ENCODE measurements at regions not wholly inside any gene's neighbourhood (a gene's known extent, or its start where the extent isn't known, plus 50 kb on each side); places are given as distances from the start of the nearest gene placed in this dataset.

- Histone ChIP-seq H3K27ac (no peak overlapping the region), H3K4me1 (no peaks in the 10 kb centered on the region), H3K36me3 (no peaks in the 10 kb centered on the region), H3K9me3 (replicated peaks) (no peaks in the 10 kb centered on the region), H3K27me3 (peaks cover 23% of the 10 kb centered on the region; the same call in 1 of the 2 replicates), H3K4me3 (no peak overlapping the region)
- no peak for DNase-seq
Measured at GRCh38 chr19:29086182-29086581, 126.8 kb downstream of the UQCRFS1 start.

- Histone ChIP-seq H3K36me3 (no peaks in the 10 kb centered on the region), H3K27ac (no peak overlapping the region), H3K27me3 (peaks cover 23% of the 10 kb centered on the region; the same call in 1 of the 2 replicates), H3K9me3 (replicated peaks) (no peaks in the 10 kb centered on the region), H3K4me3 (no peak overlapping the region), H3K4me1 (no peaks in the 10 kb centered on the region)
- no peak for DNase-seq
Measured at GRCh38 chr19:29085630-29086029, 127.3 kb downstream of the UQCRFS1 start.

GRCh38 chr19:29085206-29085605, 127.7 kb downstream of the UQCRFS1 start:
- Histone ChIP-seq H3K4me3 (no peak overlapping the region), H3K27ac (no peak overlapping the region), H3K27me3 (peaks cover 23% of the 10 kb centered on the region; the same call in 1 of the 2 replicates), H3K9me3 (replicated peaks) (no peaks in the 10 kb centered on the region), H3K4me1 (no peaks in the 10 kb centered on the region), H3K36me3 (no peaks in the 10 kb centered on the region)
- DNase-seq = no peak

- DNase-seq = peak in 1 of 2 experiments; percentile 24
- H3K9me3 ChIP-seq (replicated peaks) = no peaks in the 10 kb centered on the region
- H3K27me3 ChIP-seq = peaks cover 20% of the 10 kb centered on the region; the same call in 1 of the 2 replicates
- no peaks in the 10 kb centered on the region for H3K36me3 ChIP-seq
- no peak overlapping the region for H3K27ac ChIP-seq
- H3K4me3 ChIP-seq = no peak overlapping the region
- no peaks in the 10 kb centered on the region for H3K4me1 ChIP-seq
Measured at GRCh38 chr19:29084266-29084665, 128.7 kb downstream of the UQCRFS1 start.

GRCh38 chr19:29083863-29084262, 129.1 kb downstream of the UQCRFS1 start:
- peaks cover 16% of the 10 kb centered on the region for H3K27me3 ChIP-seq
- no peak overlapping the region for H3K27ac ChIP-seq
- H3K36me3 ChIP-seq = no peaks in the 10 kb centered on the region
- no peaks in the 10 kb centered on the region for H3K4me1 ChIP-seq
- no peak for DNase-seq
- no peak overlapping the region for H3K4me3 ChIP-seq
- no peaks in the 10 kb centered on the region for H3K9me3 ChIP-seq (replicated peaks)

- peaks cover 3% of the 10 kb centered on the region for H3K27me3 ChIP-seq
- no peaks in the 10 kb centered on the region for H3K9me3 ChIP-seq (replicated peaks)
- no peak overlapping the region for H3K4me3 ChIP-seq
- no peaks in the 10 kb centered on the region for H3K36me3 ChIP-seq
- H3K4me1 ChIP-seq = no peaks in the 10 kb centered on the region
- no peak for DNase-seq
- no peak overlapping the region for H3K27ac ChIP-seq
Measured at GRCh38 chr19:29079356-29080032, 133.5 kb downstream of the UQCRFS1 start.

- no peaks in the 10 kb centered on the region for H3K4me1 ChIP-seq
- H3K9me3 ChIP-seq (replicated peaks) = no peaks in the 10 kb centered on the region
- no peak overlapping the region for H3K4me3 ChIP-seq
- DNase-seq = no peak
- H3K27ac ChIP-seq = no peak overlapping the region
- no peaks in the 10 kb centered on the region for H3K36me3 ChIP-seq
- peaks cover 7% of the 10 kb centered on the region for H3K27me3 ChIP-seq
Measured at GRCh38 chr19:29076963-29077362, 136.0 kb downstream of the UQCRFS1 start.

GRCh38 chr19:29076161-29076560, 136.8 kb downstream of the UQCRFS1 start:
- Histone ChIP-seq H3K27me3 (peaks cover 11% of the 10 kb centered on the region), H3K4me3 (no peak overlapping the region), H3K36me3 (no peaks in the 10 kb centered on the region), H3K27ac (no peak overlapping the region), H3K4me1 (no peaks in the 10 kb centered on the region), H3K9me3 (replicated peaks) (no peaks in the 10 kb centered on the region)
- no peak for DNase-seq

- H3K4me1 ChIP-seq = no peaks in the 10 kb centered on the region
- peaks cover 15% of the 10 kb centered on the region for H3K27me3 ChIP-seq
- no peaks in the 10 kb centered on the region for H3K9me3 ChIP-seq (replicated peaks)
- H3K4me3 ChIP-seq = no peak overlapping the region
- H3K27ac ChIP-seq = no peak overlapping the region
- DNase-seq = no peak
- no peaks in the 10 kb centered on the region for H3K36me3 ChIP-seq
Measured at GRCh38 chr19:29075149-29075548, 137.8 kb downstream of the UQCRFS1 start.

GRCh38 chr19:29074579-29074978, 138.4 kb downstream of the UQCRFS1 start:
- Histone ChIP-seq H3K4me1 (no peaks in the 10 kb centered on the region), H3K36me3 (no peaks in the 10 kb centered on the region), H3K27ac (no peak overlapping the region), H3K27me3 (peaks cover 15% of the 10 kb centered on the region), H3K4me3 (no peak overlapping the region), H3K9me3 (replicated peaks) (no peaks in the 10 kb centered on the region)
- DNase-seq = no peak

- H3K4me1 ChIP-seq = no peaks in the 10 kb centered on the region
- no peak for DNase-seq
- no peak overlapping the region for H3K4me3 ChIP-seq
- H3K27me3 ChIP-seq = peaks cover 7% of the 10 kb centered on the region
- no peaks in the 10 kb centered on the region for H3K36me3 ChIP-seq
- no peaks in the 10 kb centered on the region for H3K9me3 ChIP-seq (replicated peaks)
- H3K27ac ChIP-seq = no peak overlapping the region
Measured at GRCh38 chr19:29067831-29068230, 145.1 kb downstream of the UQCRFS1 start.

- no peak for DNase-seq
- H3K9me3 ChIP-seq (replicated peaks) = no peaks in the 10 kb centered on the region
- no peaks in the 10 kb centered on the region for H3K36me3 ChIP-seq
- no peaks in the 10 kb centered on the region for H3K4me1 ChIP-seq
- H3K27me3 ChIP-seq = peaks cover 13% of the 10 kb centered on the region
- no peak overlapping the region for H3K27ac ChIP-seq
- no peak overlapping the region for H3K4me3 ChIP-seq
Measured at GRCh38 chr19:29062475-29063435, 150.2 kb downstream of the UQCRFS1 start.

- no peaks in the 10 kb centered on the region for H3K9me3 ChIP-seq (replicated peaks)
- H3K27ac ChIP-seq = no peak overlapping the region
- H3K4me1 ChIP-seq = no peaks in the 10 kb centered on the region
- no peaks in the 10 kb centered on the region for H3K36me3 ChIP-seq
- peak; percentile 18 to 36 for DNase-seq
- H3K4me3 ChIP-seq = no peak overlapping the region
- peaks cover 13% of the 10 kb centered on the region for H3K27me3 ChIP-seq
Measured at GRCh38 chr19:29060813-29061364, 152.1 kb downstream of the UQCRFS1 start.

GRCh38 chr19:29056535-29056934, 156.4 kb downstream of the UQCRFS1 start:
- Histone ChIP-seq H3K27ac (no peak overlapping the region), H3K4me1 (no peaks in the 10 kb centered on the region), H3K9me3 (replicated peaks) (no peaks in the 10 kb centered on the region), H3K36me3 (no peaks in the 10 kb centered on the region), H3K27me3 (peaks cover 9% of the 10 kb centered on the region; the same call in 1 of the 2 replicates), H3K4me3 (no peak overlapping the region)
- DNase-seq = no peak
